Endodermal cell (in vitro differentiated cells): ENCODE measurements at regions not wholly inside any gene's neighbourhood (a gene's known extent, or its start where the extent isn't known, plus 50 kb on each side); places are given as distances from the start of the nearest gene placed in this dataset.

ENCODE experiments used
- DNase-seq: peaks from one replicate; pipeline ENCODE4 v3.0.0-alpha.2; 2017
- H3K27ac ChIP-seq: 2 replicates; pipeline ENCODE4 v1.5.1; 2013; ENCODE audit warnings: mild to moderate bottlenecking, low read depth, low read length, moderate library complexity
- H3K27me3 ChIP-seq: 2 replicates; pipeline ENCODE4 v1.6.1; 2013; ENCODE audit warnings: mild to moderate bottlenecking, low read length, moderate library complexity; ENCODE audit not compliant: insufficient read depth, control insufficient read depth, poor library complexity, severe bottlenecking
- H3K36me3 ChIP-seq: 2 replicates; pipeline ENCODE4 v1.7.0; 2013; ENCODE audit warnings: mild to moderate bottlenecking, low read length, moderate library complexity; ENCODE audit not compliant: control insufficient read depth, insufficient read depth
- H3K4me1 ChIP-seq: one replicate; pipeline ENCODE4 v1.7.0; 2013; ENCODE audit warnings: low read length; ENCODE audit not compliant: control insufficient read depth, insufficient read depth
- H3K4me3 ChIP-seq: 2 replicates; pipeline ENCODE4 v1.5.1; 2013; ENCODE audit warnings: mild to moderate bottlenecking, low read length, moderate library complexity
- H3K9ac ChIP-seq: 2 replicates; pipeline ENCODE4 v1.6.1; 2013; ENCODE audit warnings: mild to moderate bottlenecking, low read length, moderate library complexity; ENCODE audit not compliant: poor library complexity, severe bottlenecking; ENCODE audit errors: extremely low read depth
- H3K9me3 ChIP-seq: 2 replicates; pipeline ENCODE4 v1.6.1; 2013; ENCODE audit warnings: mild to moderate bottlenecking, low read length, moderate library complexity; ENCODE audit not compliant: control insufficient read depth
- H3K27ac Mint-ChIP-seq: 2 replicates; pipeline ENCODE4 v1.8.0; 2020; ENCODE audit warnings: mixed read lengths
- H3K27me3 Mint-ChIP-seq: 2 replicates; pipeline ENCODE4 v1.8.0; 2021; ENCODE audit warnings: mild to moderate bottlenecking, mixed read lengths; ENCODE audit not compliant: insufficient read depth
- H3K36me3 Mint-ChIP-seq: 2 replicates; pipeline ENCODE4 v1.8.0; 2020; ENCODE audit warnings: low read depth, mixed read lengths
- H3K4me1 Mint-ChIP-seq: 2 replicates; pipeline ENCODE4 v1.8.0; 2020; ENCODE audit warnings: mixed read lengths
- H3K4me3 Mint-ChIP-seq: 2 replicates; pipeline ENCODE4 v1.8.0; 2020; ENCODE audit warnings: mild to moderate bottlenecking, moderate library complexity, mixed read lengths
- H3K9me3 Mint-ChIP-seq: 2 replicates; pipeline ENCODE4 v1.8.0; 2020; ENCODE audit warnings: mild to moderate bottlenecking, mixed read lengths
- CTCF ChIP-seq: fragments of 200-600 bp; sonication (generic); conservative IDR thresholded peaks from 2 replicates; pipeline ENCODE4 v1.5.0; 2021; ENCODE audit warnings: antibody characterized with exemption, mild to moderate bottlenecking
- WGBS, 2 experiments: methylation state at CpG; one replicate each; pipeline versions ENCODE4 v1.1.5 to v1.1.7; 2013; ENCODE audit warnings: missing lambda C conversion rate in 2 of 2, mixed read lengths in 1 of 2; ENCODE audit not compliant: insufficient coverage in 1 of 2, insufficient read length in 1 of 2; 5-methylcytosine and 5-hydroxymethylcytosine counted together

- Mint-ChIP-seq H3K36me3 (peaks cover 7% of the 10 kb centered on the region), H3K27ac (no peak overlapping the region), H3K4me1 (peaks cover 16% of the 10 kb centered on the region), H3K4me3 (no peak overlapping the region), H3K9me3 (no peaks in the 10 kb centered on the region), H3K27me3 (no peaks in the 10 kb centered on the region)
- no peaks in the 10 kb centered on the region for H3K9me3 ChIP-seq
- H3K4me3 ChIP-seq = no peak overlapping the region
- WGBS, 2 experiments = 82 to 86% methylated on average over 1 to 4 of the region's 4 CpGs
- no peak for DNase-seq
- H3K27me3 ChIP-seq = no peaks in the 10 kb centered on the region
- no peak for TF ChIP-seq CTCF
- no peak overlapping the region for H3K9ac ChIP-seq
- peaks cover 7% of the 10 kb centered on the region for H3K36me3 ChIP-seq
- H3K27ac ChIP-seq = no peak overlapping the region
- H3K4me1 ChIP-seq = no peaks in the 10 kb centered on the region
Measured at GRCh38 chr14:71488703-71489191, 443.5 kb upstream of the RGS6 start.

- WGBS, 2 experiments = 97 to 100% methylated on average over 2 of the region's 3 CpGs
- Histone ChIP-seq H3K9me3 (no peaks in the 10 kb centered on the region), H3K27me3 (no peaks in the 10 kb centered on the region), H3K4me1 (no peaks in the 10 kb centered on the region), H3K4me3 (no peak overlapping the region), H3K9ac (no peak overlapping the region), H3K36me3 (peaks cover 3% of the 10 kb centered on the region), H3K27ac (no peak overlapping the region)
- no peak overlapping the region for H3K27ac Mint-ChIP-seq
- H3K36me3 Mint-ChIP-seq = peaks cover 9% of the 10 kb centered on the region
- no peaks in the 10 kb centered on the region for H3K9me3 Mint-ChIP-seq
- no peak for TF ChIP-seq CTCF
- H3K4me1 Mint-ChIP-seq = peaks cover 16% of the 10 kb centered on the region
- no peak for DNase-seq
- no peak overlapping the region for H3K4me3 Mint-ChIP-seq
- H3K27me3 Mint-ChIP-seq = no peaks in the 10 kb centered on the region
Measured at GRCh38 chr14:71489742-71490141, 442.5 kb upstream of the RGS6 start.

GRCh38 chr14:71491931-71492330 is 440.3 kb upstream of the RGS6 start:
- Mint-ChIP-seq H3K9me3 (peaks cover 5% of the 10 kb centered on the region), H3K4me1 (peaks cover 13% of the 10 kb centered on the region), H3K27ac (peak overlapping the region; percentile 54), H3K27me3 (no peaks in the 10 kb centered on the region), H3K36me3 (peaks cover 9% of the 10 kb centered on the region), H3K4me3 (no peak overlapping the region)
- no peaks in the 10 kb centered on the region for H3K4me1 ChIP-seq
- no peaks in the 10 kb centered on the region for H3K27me3 ChIP-seq
- no peaks in the 10 kb centered on the region for H3K36me3 ChIP-seq
- H3K9me3 ChIP-seq = no peaks in the 10 kb centered on the region
- H3K4me3 ChIP-seq = no peak overlapping the region
- H3K27ac ChIP-seq = no peak overlapping the region
- no peak for DNase-seq
- H3K9ac ChIP-seq = no peak overlapping the region
- 93 to 95% methylated on average over 4 to 6 of the region's 6 CpGs for WGBS, 2 experiments
- TF ChIP-seq CTCF = no peak
